ENCODE measurements at regions not wholly inside any gene's neighbourhood (a gene's known extent, or its start where the extent isn't known, plus 50 kb on each side); places are given as distances from the start of the nearest gene placed in this dataset.
"Not testable (repeated sequence)": the region's sequence is repeated elsewhere in the genome, so short reads cannot be mapped to it uniquely, and the experiment has no call there.

DNA sequence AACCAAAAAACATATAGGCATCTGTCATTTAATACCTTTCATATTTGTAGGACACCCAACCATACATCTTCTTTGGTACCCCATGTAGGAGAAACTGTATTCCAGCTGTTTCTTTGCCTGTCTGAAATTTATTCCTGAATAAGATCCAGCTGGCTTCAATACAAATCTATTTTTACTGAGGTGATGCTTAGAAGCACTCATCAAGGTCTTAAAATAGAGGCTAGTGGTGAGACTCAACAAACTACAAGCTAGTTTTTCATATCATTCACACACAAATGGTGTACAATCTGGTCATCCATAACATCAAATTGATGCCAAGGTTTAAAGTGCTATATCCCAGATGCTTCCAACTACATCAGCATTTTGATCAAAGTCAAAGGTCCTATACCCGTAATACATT lies 1071.3 kb upstream of the MIR17HG start:
- no peak overlapping the region for H3K4me3 ChIP-seq (ENCODE audit: low read length)
- no peak for DNase-seq (ENCODE audit: low read depth, low spot score)

DNA sequence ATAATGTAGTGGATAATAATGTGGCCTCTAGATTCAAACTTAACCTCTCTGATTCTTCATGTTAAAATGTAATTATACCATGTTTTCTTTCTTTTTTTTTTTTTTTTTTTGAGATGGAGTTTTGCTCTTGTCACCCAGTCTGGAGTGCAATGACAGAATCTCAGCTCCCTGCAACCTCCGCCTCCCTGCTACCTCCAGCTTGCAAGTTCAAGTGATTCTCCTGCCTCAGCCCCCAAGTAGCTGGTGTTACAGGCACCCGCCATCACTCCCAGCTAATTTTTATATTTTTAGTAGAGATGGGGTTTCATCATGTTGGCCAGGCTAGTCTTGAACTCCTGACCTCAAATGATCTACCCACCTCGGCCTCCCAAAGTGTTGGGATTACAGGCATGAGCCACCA lies 1069.3 kb upstream of the MIR17HG start:
- not testable (repeated sequence) for H3K4me3 ChIP-seq (ENCODE audit: low read length); DNase-seq (ENCODE audit: low read depth, low spot score)

GRCh38 chr13:90281709-90282108 lies 1065.8 kb upstream of the MIR17HG start:
- no peak overlapping the region for H3K4me3 ChIP-seq (ENCODE audit: low read length)

GRCh38 chr13:90287521-90287920 lies 1060.0 kb upstream of the MIR17HG start:
- DNase-seq (ENCODE audit: low read depth, low spot score) = no peak
- no peak overlapping the region for H3K4me3 ChIP-seq (ENCODE audit: low read length)

More at GRCh38 chr13:90281709-90282108, 1065.8 kb upstream of the MIR17HG start:
- no peak for DNase-seq (ENCODE audit: low read depth, low spot score)

- no peak for DNase-seq (ENCODE audit: low read depth, low spot score)
- no peak overlapping the region for H3K4me3 ChIP-seq (ENCODE audit: low read length)
Measured at GRCh38 chr13:90293793-90294361, 1053.6 kb upstream of the MIR17HG start.

DNA sequence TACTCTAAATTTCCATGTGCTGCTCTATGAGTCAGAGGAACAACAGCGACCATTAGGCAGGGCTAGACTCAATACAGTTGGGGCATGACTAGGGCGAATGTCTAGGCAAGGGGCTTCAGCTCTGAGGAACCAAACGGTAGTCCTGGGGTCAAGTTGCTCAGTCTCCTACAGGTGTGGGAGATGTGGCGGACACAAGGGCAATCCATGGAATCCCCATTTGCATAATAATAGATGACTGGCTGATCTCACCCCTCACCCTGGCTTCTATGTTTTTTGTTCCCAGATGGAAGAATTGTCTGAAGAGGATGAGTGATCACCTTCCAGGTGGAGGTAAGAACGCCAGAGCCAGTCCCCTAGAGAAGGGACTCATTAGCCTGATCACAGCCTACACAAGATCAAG lies 1048.2 kb upstream of the MIR17HG start:
- H3K4me3 ChIP-seq (ENCODE audit: low read length) = no peak overlapping the region
- DNase-seq (ENCODE audit: low read depth, low spot score) = no peak

- DNase-seq (ENCODE audit: low read depth, low spot score) = no peak
- no peak overlapping the region for H3K4me3 ChIP-seq (ENCODE audit: low read length)
Measured at GRCh38 chr13:90300015-90300414, 1047.5 kb upstream of the MIR17HG start.

GRCh38 chr13:90302107-90302506 lies 1045.4 kb upstream of the MIR17HG start:
- H3K4me3 ChIP-seq (ENCODE audit: low read length) = no peak overlapping the region
- DNase-seq (ENCODE audit: low read depth, low spot score) = no peak

DNA sequence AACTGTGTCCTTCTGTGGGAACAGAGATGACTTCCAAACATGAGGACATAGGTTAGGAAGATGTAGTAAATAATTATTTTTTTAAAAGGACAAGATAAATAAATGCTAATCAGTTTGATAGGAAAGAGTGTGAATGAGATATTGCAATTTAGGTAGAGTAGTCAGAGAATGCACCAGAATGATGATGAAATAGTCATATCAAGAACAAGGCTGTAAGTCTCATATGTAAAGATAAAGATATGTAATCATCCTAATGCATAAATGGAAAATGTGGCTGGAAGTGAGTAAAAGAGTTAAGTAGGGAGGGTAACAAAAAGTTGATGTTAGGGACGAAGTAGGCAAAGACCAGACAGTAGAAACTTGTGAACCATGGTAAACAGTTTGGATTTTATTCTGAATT lies 1041.7 kb upstream of the MIR17HG start:
- DNase-seq (ENCODE audit: low read depth, low spot score) = no peak
- no peak overlapping the region for H3K4me3 ChIP-seq (ENCODE audit: low read length)

GRCh38 chr13:90307136-90307535 lies 1040.4 kb upstream of the MIR17HG start:
- H3K4me3 ChIP-seq (ENCODE audit: low read length) = no peak overlapping the region
- DNase-seq (ENCODE audit: low read depth, low spot score) = no peak

DNA sequence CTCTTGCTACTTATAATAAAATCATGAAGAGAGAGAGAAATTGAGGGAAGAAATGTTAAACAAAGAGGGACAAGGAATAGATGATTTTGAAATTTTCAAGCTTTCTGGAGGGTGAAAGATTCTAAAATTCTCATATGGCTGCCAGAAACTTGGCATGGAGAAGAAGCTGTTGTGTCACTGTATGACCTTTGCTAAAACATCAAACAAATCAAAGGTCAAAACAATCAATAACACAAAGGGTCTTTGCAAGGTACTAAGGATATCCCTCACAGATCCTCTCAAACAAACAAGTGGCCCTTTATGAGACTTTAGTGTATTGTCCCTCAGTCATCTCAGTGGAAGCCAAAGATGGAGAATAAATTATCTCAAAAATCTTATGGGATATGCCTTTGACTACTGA lies 1039.2 kb upstream of the MIR17HG start:
- no peak for DNase-seq (ENCODE audit: low read depth, low spot score)
- H3K4me3 ChIP-seq (ENCODE audit: low read length) = no peak overlapping the region

GRCh38 chr13:90311929-90312328 lies 1035.6 kb upstream of the MIR17HG start:
- DNase-seq (ENCODE audit: low read depth, low spot score) = no peak
- H3K4me3 ChIP-seq (ENCODE audit: low read length) = no peak overlapping the region

DNA sequence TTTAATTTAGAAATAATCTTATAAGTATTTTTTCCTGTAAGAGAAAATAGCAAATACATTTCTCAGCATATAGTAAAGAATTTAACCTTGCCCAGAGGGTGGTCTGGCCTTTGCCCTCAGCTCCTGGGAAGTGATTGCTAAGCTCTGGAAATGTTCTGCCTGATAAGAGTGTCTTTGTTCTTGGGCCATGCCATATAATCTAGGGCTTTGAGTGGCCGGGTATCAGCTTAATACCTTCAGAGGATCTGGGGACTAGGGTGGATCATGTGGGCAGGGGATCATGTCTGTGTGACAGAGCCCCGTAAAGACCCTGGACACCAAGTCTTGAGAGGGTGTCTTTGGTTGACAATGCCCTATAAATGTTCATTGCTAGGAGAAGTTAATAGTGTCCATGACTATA lies 1032.4 kb upstream of the MIR17HG start:
- DNase-seq (ENCODE audit: low read depth, low spot score) = no peak
- H3K4me3 ChIP-seq (ENCODE audit: low read length) = no peak overlapping the region

- DNase-seq (ENCODE audit: low read depth, low spot score) = no peak
- no peak overlapping the region for H3K4me3 ChIP-seq (ENCODE audit: low read length)
Measured at GRCh38 chr13:90320664-90321063, 1026.8 kb upstream of the MIR17HG start.

- no peak overlapping the region for H3K4me3 ChIP-seq (ENCODE audit: low read length)
- DNase-seq (ENCODE audit: low read depth, low spot score) = no peak
Measured at GRCh38 chr13:90321281-90321931, 1026.1 kb upstream of the MIR17HG start.

- DNase-seq (ENCODE audit: low read depth, low spot score) = no peak
- H3K4me3 ChIP-seq (ENCODE audit: low read length) = no peak overlapping the region
Measured at GRCh38 chr13:90329641-90330040, 1017.8 kb upstream of the MIR17HG start.

GRCh38 chr13:90331974-90332373 lies 1015.5 kb upstream of the MIR17HG start:
- DNase-seq (ENCODE audit: low read depth, low spot score) = no peak
- no peak overlapping the region for H3K4me3 ChIP-seq (ENCODE audit: low read length)

DNA sequence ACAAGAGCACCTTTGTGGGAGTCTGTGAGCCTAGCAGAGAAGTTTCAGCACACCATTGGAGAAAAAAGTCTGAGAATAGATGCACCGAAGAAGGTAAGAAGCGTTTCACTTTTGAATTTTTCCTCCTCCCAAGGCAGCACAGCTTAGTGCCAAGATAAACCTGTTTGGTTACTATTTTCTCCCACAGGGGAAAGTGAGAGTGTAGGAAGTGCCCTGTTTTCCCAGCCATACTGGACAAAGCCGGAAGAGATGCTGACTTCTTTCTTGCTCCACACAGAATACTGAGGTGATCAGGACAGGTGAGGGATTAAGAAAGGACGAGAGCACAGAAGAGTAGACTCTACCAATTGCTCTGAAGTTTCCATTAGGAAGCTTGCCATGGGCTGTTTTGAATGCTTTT lies 1011.0 kb upstream of the MIR17HG start:
- DNase-seq (ENCODE audit: low read depth, low spot score) = no peak
- no peak overlapping the region for H3K4me3 ChIP-seq (ENCODE audit: low read length)

DNA sequence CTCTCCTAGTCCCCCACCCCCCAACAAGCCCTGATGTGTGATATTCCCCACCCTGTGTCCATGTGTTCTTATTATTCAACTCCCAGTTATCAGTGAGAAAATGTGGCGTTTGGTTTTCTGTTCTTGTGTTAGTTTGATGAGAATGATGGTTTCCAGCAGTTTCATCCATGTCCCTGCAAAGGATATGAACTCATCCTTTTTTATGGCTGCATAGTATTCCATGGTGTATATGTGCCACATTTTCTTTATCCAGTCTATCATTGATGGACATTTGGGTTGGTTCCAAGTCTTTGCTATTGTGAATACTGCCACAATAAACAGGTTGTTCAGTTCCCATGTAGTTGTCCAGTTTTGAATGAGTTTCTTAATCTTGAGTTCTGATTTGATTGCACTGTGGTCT lies 1006.1 kb upstream of the MIR17HG start:
- not testable (repeated sequence) for DNase-seq (ENCODE audit: low read depth, low spot score); H3K4me3 ChIP-seq (ENCODE audit: low read length)

DNA sequence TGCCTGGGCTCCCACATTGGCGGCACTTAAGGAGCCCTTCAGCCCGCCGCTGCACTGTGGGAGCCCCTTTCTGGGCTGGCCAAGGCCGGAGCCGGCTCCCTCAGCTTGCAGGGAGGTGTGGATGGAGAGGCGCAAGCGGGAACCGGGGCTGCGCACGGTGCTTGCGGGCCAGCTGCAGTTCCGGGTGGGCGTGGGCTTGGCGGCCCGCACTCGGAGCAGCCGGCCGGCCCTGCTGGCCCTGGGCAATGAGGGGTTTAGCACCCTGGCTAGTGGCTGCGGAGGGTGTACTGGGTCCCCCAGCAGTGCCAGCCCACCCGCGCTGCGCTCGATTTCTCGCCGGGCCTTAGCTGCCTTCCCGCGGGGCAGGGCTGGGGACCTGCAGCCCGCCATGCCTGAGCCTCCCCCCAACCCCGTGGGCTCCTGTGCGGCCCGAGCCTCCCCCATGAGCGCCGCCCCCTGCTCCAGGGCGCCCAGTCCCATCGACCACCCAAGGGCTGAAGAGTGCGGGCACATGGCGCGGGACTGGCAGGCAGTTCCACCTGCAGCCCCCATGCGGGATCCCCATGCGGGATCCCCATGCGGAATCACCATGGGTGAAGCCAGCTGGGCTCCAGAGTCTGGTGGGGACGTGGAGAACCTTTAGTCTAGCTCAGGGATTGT lies 998.9 kb upstream of the MIR17HG start:
- H3K4me3 ChIP-seq (ENCODE audit: low read length); DNase-seq (ENCODE audit: low read depth, low spot score): not testable (repeated sequence)

DNA sequence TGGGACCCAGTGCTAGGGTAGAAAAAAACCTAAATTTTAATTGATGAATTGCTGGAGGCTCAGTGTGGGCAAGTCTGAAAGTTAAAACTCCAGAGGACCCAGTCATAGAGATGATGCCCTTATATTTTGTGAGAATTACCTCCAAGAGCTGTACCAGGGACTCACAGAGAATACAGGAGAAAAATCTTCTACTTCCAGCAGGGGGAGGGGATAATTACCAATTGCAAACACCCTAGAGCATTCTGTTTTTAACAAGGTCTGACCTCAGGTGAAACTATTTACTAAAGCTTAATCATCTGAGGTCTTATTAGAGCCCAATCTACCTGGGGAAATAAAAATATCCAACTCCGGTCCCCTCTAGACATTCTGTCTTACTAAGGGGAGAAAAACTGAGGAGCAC lies 994.7 kb upstream of the MIR17HG start:
- DNase-seq (ENCODE audit: low read depth, low spot score) = no peak
- H3K4me3 ChIP-seq (ENCODE audit: low read length) = no peak overlapping the region

All from Jurkat, Clone E6-1 (cell line).